ENCODE measurements at regions not wholly inside any gene's neighbourhood (a gene's known extent, or its start where the extent isn't known, plus 50 kb on each side); places are given as distances from the start of the nearest gene placed in this dataset.

DNA sequence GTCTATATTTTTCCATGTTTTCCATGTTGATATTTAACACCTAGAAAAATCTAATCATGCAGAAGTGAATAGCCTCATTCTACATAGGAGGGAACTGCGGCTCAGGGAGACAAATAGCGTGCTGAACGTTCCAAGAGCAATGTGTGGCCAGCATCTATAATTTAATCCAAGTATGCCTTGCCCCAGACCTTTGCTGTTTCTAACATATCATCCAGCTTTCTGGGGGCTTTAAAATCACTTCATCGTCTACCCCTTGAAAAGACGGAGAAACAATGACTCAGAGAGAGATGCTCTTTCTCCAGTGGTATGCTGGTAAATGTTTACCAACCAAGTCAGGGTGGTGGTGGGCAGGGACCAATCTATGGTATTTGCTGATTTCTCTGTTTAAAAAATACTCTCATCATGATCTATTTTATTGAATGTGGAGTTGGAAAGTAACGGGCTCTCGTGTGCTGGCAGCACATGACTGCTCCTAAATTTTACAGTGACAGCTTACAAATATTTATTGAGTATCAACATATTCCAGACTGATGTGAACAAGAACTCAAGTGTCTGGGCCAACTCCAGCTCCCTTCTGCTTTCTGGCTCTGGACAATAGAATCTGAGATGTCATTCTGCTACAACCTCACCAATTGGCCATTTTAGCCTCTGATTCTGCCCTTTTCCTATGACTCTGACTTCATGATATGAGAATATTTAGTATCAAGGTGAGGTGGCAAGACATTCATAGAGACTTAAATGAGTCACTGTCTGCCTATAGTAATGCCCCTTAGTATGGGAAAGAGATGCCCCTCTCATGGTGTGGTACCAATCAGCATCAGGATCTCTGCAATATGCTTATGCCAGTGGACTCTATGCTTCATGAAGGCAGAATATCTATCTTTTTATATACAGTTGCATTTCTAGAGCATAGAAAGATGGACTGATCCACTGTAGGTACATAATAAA, 407.4 kb upstream of the TNC start:
- TF ChIP-seq, protein P1, sequence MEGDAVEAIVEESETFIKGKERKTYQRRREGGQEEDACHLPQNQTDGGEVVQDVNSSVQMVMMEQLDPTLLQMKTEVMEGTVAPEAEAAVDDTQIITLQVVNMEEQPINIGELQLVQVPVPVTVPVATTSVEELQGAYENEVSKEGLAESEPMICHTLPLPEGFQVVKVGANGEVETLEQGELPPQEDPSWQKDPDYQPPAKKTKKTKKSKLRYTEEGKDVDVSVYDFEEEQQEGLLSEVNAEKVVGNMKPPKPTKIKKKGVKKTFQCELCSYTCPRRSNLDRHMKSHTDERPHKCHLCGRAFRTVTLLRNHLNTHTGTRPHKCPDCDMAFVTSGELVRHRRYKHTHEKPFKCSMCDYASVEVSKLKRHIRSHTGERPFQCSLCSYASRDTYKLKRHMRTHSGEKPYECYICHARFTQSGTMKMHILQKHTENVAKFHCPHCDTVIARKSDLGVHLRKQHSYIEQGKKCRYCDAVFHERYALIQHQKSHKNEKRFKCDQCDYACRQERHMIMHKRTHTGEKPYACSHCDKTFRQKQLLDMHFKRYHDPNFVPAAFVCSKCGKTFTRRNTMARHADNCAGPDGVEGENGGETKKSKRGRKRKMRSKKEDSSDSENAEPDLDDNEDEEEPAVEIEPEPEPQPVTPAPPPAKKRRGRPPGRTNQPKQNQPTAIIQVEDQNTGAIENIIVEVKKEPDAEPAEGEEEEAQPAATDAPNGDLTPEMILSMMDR (conservative IDR thresholded peaks at IDR 0.05; ENCODE audit: low read length): no peak
- peak; percentile 24 for DNase-seq (ENCODE audit: low read depth)
- H3K4me3 ChIP-seq (ENCODE audit: low read length): no peak overlapping the region

DNA sequence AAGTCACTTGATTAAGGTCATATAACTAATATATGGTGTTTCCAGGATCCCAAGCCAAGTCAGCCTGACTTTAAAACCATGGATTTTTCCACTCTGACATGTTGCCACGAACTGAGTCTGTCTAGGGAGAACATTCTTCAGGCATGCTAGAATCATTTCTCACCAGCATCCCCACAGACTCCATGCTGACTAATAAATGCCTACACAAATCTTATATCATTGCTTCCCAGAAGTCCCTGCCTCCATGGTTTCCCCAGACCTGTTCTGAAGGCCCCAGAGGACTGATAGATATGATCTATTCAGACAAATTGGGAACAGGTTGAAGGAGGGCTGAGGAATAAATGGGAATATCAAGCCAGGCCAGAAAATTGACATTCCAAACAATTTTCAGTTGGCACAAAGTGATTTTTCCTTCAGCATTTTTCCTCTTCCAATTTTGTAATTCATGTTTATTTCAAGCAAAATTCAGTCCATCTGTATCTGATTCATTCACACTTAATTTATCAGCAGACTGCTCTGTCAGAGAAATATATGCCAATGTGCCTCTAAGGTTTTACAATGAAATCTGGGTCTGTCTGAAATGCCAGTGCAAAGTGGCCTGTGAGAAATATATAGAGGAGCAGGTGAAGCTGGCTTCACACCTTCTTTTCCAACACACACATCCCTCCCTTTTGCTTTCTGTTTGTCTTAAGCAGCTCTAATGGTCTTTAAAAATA, 413.6 kb upstream of the TNC start:
- no peak overlapping the region for H3K4me3 ChIP-seq (ENCODE audit: low read length)
- peak; percentile 98 for DNase-seq (ENCODE audit: low read depth)
- TF ChIP-seq, protein P1 (conservative IDR thresholded peaks at IDR 0.05; ENCODE audit: low read length): no peak

DNA sequence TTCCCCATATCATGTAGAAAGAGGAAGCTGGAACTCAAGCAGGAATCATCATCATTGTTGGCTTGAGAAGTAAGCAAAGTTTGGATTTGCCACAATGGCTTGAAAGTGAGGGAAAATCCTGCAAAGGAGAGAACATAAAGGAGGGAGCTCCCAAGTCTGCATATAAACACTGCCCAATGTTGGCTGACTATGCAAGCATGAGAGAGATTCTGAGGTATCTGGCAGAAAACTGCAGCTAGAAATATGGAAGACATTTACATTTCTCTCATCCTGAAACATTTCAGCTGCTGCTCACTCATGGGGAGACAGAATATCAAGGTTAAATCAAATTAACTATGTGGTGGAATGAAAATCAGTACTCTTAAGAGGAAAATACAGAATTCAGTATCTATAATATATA, 415.6 kb upstream of the TNC start:
- TF ChIP-seq, protein P1 (conservative IDR thresholded peaks at IDR 0.05; ENCODE audit: low read length): no peak
- DNase-seq (ENCODE audit: low read depth): no peak
- H3K4me3 ChIP-seq (ENCODE audit: low read length): no peak overlapping the region

DNA sequence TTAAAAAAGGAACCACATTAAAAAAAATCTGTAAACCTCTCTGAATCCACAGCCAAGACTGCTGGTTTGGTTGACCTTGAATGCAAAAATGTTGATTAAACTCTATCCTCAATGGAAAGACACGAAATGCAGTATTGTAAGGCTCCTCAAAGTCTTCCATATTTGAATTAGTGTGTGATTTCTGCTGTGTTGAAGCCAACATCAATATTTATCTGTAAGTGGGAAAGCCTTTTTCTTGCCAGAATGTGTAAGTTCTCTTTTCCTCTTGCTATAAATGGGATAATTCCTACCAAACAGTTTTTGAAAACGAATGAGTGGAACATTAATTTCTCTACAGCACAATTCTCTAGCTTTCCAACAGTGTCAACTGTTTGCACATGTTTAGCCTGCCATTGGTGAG, 422.1 kb upstream of the TNC start:
- no peak overlapping the region for H3K4me3 ChIP-seq (ENCODE audit: low read length)
- TF ChIP-seq, protein P1 (conservative IDR thresholded peaks at IDR 0.05; ENCODE audit: low read length): no peak
- DNase-seq (ENCODE audit: low read depth): no peak

DNA sequence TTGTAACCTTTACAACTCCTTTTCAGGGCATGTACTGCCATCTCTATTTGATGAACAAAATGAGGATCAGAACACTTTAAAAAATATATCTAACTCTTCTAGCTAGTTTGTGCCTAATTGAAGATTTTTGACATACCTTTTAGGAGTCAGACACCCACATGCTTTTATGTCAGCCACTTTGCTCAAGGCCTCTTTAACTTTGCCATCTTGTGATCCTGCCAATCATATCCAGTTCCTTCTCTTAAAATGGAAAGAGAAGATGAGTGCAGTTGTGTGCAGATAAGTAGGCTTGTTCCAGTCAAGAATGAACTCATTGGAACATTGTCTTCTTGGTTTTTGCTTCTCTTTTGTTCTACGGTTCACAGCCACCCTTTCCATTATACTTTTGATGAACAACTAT, 425.6 kb upstream of the TNC start:
- DNase-seq (ENCODE audit: low read depth): no peak
- TF ChIP-seq, protein P1 (conservative IDR thresholded peaks at IDR 0.05; ENCODE audit: low read length): no peak
- no peak overlapping the region for H3K4me3 ChIP-seq (ENCODE audit: low read length)

DNA sequence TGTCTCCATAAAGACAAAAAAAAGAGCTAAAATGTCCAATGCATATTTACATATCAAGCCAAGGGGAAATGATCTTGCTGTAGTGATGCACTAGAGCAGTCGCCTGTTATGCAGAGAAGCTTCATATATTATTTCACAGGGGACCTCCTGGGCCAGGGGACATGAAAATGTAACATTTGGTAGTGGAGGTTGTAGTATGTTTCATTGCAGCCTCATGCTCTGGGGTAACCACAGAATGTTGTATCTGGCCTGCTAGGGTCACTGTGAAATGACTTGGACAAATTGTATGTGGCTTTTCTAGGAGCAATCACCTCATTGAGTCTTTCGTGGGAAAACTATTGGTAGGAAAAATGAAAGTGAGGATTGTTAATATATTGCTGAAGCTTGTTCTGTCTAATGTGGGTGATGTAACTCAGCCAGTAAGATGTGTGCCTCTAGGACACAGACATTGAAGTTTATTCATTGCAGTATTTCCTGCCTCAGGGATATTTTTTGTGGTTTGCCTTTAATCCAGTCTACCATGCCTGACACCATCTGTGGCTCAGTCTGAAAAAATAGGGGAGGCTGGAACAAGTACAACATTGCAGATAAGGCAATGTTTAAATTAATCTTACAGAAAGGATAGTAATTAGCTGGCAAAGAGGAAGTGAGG, 430.8 kb upstream of the TNC start:
- TF ChIP-seq, protein P1 (conservative IDR thresholded peaks at IDR 0.05; ENCODE audit: low read length): no peak
- DNase-seq (ENCODE audit: low read depth): peak; percentile 74
- no peak overlapping the region for H3K4me3 ChIP-seq (ENCODE audit: low read length)

Data from AG10803 (cell line).